Activated T-helper 2 cell treated with anti-CD3 and anti-CD28 coated beads, Interferon-gamma antibody, Interleukin-2, Interleukin-4, amounts not matched to agents 10 μg/mL and 5 μg/mL and 100 μg/mL, durations not matched to agents 14 hours and 24 hours and 36 hours (primary cell): ENCODE measurements at regions not wholly inside any gene's neighbourhood (a gene's known extent, or its start where the extent isn't known, plus 50 kb on each side); places are given as distances from the start of the nearest gene placed in this dataset.

Experiments used
- DNase-seq: peaks from one replicate; pipeline ENCODE4 v3.0.0; 2021; ENCODE audit warnings: low spot score
- H3K27ac Mint-ChIP-seq: one replicate; pipeline ENCODE4 v1.8.0; 2021; ENCODE audit warnings: mixed read lengths
- H3K27me3 Mint-ChIP-seq: one replicate; pipeline ENCODE4 v1.8.0; 2021; ENCODE audit warnings: low read depth, mixed read lengths
- H3K36me3 Mint-ChIP-seq: one replicate; pipeline ENCODE4 v1.8.0; 2021; ENCODE audit warnings: low read depth, mixed read lengths
- H3K4me1 Mint-ChIP-seq: one replicate; pipeline ENCODE4 v1.8.0; 2021; ENCODE audit warnings: low read depth, mixed read lengths
- H3K4me3 Mint-ChIP-seq: one replicate; pipeline ENCODE4 v1.8.0; 2021; ENCODE audit warnings: low read depth, mild to moderate bottlenecking, moderate library complexity, mixed read lengths
- H3K9me3 Mint-ChIP-seq: one replicate; pipeline ENCODE4 v1.8.0; 2021; ENCODE audit warnings: mixed read lengths
- intact Hi-C: fragments of 100-400 bp; cut with micrococcal nuclease; formaldehyde crosslinking; loops from one replicate; pipeline ENCODE4 v1.15.1; 2023

DNA sequence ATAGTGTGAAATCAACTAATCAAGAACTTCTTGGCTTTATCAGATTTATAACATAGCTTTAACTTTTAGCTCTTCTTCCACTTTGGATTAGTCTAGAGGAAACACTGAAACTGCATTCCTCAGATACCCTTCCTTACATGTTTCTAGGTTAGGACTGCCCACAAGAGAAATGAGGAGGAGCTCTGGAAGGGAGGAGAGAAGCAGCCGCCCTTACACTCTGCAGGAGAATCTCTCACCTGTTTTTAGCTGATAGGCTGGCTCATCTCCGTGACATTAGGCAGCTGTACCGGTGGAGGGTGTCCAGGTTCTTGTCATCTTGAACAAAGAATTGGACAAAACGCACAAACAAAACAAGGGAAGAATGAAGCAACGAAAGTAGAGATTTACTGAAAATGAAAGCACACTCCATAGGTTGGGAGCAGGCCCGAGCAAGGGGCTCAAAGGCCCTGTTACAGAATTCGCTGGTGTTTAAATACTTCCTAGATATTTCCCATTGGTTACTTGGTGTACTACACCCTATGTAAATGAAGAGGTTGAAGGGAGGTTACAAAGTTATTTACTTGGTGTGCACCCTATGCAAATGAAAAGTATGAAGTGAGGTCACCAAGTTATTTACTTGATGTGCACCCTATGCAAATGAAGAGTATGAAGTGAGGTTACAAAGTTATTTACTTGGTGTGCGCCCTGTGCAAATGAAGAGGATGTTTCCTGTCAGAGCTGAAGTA is 524.9 kb upstream of the CHRM3 start:
- H3K27ac Mint-ChIP-seq: no peak overlapping the region
- H3K4me3 Mint-ChIP-seq: no peak overlapping the region
- no peak for DNase-seq
- H3K27me3 Mint-ChIP-seq: no peaks in the 10 kb centered on the region
- intact Hi-C loops: no loop called here
- no peaks in the 10 kb centered on the region for H3K4me1 Mint-ChIP-seq
- H3K36me3 Mint-ChIP-seq: no peaks in the 10 kb centered on the region
- H3K9me3 Mint-ChIP-seq: peaks cover 12% of the 10 kb centered on the region

DNA sequence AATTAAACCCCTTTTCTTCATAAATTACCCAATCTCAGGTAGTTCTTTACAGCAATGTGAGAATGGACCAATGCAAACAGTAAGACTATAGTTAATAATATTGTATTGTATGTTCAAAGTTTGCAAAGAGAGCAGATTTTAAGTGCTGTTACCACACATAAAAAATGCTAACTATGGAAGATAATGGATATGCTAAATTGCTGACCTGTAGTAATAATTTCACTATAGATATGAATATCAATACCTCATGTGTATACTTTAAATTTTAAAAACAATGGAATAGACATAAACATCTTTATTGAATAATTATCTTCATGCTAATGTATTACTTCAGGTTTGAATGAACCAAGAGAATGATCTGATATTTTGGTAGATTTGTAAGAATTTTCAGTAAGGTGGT is 552.4 kb upstream of the CHRM3 start:
- no peaks in the 10 kb centered on the region for H3K36me3 Mint-ChIP-seq
- peaks cover 28% of the 10 kb centered on the region for H3K9me3 Mint-ChIP-seq
- no peaks in the 10 kb centered on the region for H3K27me3 Mint-ChIP-seq
- no peak overlapping the region for H3K4me3 Mint-ChIP-seq
- H3K27ac Mint-ChIP-seq: no peak overlapping the region
- no peak for DNase-seq
- H3K4me1 Mint-ChIP-seq: no peaks in the 10 kb centered on the region
- intact Hi-C loops: no loop called here

DNA sequence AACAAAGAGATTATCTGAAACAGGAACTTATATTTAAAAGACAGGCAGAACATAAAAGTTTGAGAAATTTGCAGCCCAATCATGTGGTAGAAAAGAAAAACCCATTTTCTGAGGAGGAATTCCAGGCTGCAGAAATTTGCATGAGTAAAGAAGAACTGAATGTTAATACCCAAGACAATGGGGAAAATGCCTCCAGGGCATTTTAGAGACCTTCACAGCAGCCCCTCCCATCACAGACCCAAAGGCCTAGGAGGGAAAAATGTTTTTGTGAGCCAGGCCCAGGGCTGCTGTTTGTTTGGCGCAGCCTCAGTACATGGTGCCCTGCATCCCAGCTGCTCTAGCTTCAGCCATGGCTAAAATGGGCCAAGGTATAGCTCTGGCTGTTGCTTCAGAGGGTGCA is 554.3 kb upstream of the CHRM3 start:
- intact Hi-C loops: no loop called here
- DNase-seq: no peak
- Mint-ChIP-seq H3K36me3 (no peaks in the 10 kb centered on the region), H3K9me3 (peaks cover 25% of the 10 kb centered on the region), H3K27ac (no peak overlapping the region), H3K27me3 (no peaks in the 10 kb centered on the region), H3K4me1 (no peaks in the 10 kb centered on the region), H3K4me3 (no peak overlapping the region)

DNA sequence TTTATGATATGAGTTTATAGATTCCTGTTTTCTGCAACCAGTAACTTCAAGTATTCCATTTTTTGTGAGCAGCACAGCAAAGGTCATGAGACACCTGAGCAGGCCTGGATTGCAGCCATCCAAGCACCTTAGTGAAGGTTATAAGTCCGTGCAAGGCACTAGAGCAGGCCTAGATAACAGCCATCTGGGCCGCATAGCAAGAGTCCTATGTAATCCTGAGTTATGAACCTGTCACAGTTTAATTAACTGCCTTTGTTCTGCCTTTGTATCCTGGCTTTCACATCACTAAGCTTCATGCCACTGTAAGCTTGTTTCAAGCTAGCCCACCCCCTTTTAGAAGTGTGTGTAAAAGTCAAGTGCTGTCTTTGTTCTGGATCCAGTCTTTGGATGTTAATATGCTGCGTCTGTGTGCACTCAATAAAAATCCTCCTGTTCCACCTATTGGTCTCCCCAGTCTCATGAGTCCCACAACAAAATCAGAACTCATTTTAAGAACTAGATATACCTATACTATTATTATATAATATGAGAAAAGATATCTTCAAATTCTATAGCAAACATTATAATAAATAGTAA is 556.2 kb upstream of the CHRM3 start:
- Mint-ChIP-seq H3K9me3 (peaks cover 25% of the 10 kb centered on the region), H3K27me3 (no peaks in the 10 kb centered on the region), H3K36me3 (no peaks in the 10 kb centered on the region), H3K4me3 (no peak overlapping the region), H3K4me1 (no peaks in the 10 kb centered on the region), H3K27ac (no peak overlapping the region)
- no peak for DNase-seq
- intact Hi-C loops: no loop called here

DNA sequence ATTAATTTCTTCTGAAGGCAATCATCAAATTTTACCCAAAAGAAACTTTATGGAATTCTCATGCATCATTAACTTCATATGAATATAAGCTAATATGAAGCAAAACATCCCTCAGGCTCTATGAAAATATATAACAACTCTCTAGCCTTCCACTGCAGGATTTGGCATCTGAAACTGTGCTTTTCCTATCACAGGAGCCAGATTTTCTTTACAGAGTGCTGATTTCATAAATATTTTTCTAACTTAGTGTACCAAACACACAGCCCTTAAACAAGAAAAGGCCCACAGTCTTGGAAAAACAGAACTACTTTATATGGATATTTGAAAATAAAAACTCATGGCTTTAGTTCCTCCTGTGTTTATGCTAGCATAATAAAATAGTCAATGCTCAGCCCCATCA is 559.5 kb upstream of the CHRM3 start:
- Mint-ChIP-seq H3K27me3 (no peaks in the 10 kb centered on the region), H3K9me3 (peaks cover 19% of the 10 kb centered on the region), H3K27ac (no peak overlapping the region), H3K36me3 (no peaks in the 10 kb centered on the region), H3K4me1 (no peaks in the 10 kb centered on the region), H3K4me3 (no peak overlapping the region)
- intact Hi-C loops: no loop called here
- DNase-seq: no peak

DNA sequence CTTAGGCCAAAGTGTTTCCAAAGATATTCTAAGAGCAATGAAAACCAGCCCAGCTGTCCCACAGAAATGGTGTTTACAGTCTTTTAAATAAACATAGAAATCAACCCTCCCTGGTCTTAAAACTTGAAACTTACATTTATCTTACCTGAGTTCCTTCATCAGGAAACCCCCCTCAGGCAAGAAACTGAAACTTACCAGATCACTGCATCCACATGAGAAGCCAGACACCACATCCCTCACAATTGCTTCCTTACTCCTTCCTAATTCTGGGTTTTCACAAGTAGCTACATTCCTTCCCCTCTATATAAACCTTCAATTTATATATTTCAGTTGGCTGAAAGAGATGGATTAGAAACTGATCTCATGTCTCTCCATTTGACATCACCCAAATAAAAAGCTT is 563.0 kb upstream of the CHRM3 start:
- DNase-seq: no peak
- H3K9me3 Mint-ChIP-seq: peaks cover 4% of the 10 kb centered on the region
- no peaks in the 10 kb centered on the region for H3K27me3 Mint-ChIP-seq
- H3K4me3 Mint-ChIP-seq: no peak overlapping the region
- H3K4me1 Mint-ChIP-seq: no peaks in the 10 kb centered on the region
- no peak overlapping the region for H3K27ac Mint-ChIP-seq
- H3K36me3 Mint-ChIP-seq: no peaks in the 10 kb centered on the region
- intact Hi-C loops: no loop called here

DNA sequence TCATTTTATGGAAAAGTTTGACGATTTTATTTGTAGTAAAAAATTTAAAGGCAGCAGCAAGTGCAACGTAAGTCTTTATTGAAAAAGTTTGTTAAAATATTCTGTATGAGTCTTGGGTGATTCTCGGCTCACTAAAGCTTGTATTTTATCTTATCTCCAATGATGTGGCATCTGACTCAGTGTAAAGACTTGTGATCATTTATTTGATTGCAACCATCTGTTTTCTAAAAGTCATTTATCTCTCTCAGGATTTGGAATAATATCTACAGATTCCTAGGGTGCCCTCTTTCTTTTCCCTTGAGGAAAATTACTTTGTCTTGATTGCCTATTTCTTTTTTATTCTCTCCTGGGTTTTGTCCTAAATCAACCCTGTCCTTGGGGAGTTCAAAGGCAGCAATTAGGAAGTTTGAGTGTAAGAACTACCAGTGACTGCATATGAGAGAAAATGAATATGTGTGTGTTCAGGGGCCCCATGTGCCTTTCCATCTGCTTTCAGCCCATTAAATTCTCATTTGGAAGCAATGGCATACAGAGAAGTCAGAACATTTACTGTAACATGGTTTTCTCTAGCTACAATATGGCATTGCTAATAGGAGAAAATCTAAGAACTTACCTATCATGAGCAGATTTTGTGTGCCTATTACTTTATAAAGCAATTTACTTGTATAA is 575.0 kb upstream of the CHRM3 start:
- H3K4me1 Mint-ChIP-seq: no peaks in the 10 kb centered on the region
- no peak overlapping the region for H3K4me3 Mint-ChIP-seq
- no peaks in the 10 kb centered on the region for H3K36me3 Mint-ChIP-seq
- no peak overlapping the region for H3K27ac Mint-ChIP-seq
- no peak for DNase-seq
- peaks cover 37% of the 10 kb centered on the region for H3K9me3 Mint-ChIP-seq
- intact Hi-C loops: no loop called here
- no peaks in the 10 kb centered on the region for H3K27me3 Mint-ChIP-seq

DNA sequence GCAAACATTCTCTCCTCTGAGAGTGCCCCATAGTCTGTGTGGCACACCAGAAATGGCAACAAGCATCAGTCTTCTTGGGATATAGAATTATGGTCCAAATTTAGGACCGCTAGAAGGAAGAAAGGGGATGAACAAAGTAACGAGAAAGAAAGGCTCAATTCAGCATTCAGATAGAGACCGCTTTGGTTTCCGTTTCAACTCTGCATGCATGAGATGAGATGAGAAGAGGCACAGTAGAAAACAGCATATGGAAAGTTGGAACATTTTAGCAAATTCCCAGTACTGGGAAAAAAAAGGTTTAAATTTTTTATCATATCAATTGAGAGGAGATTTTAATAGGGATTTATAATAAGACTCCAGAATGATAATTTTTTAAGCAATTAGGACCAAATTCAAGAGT is 595.5 kb upstream of the CHRM3 start:
- intact Hi-C loops: no loop called here
- Mint-ChIP-seq H3K4me1 (no peaks in the 10 kb centered on the region), H3K27me3 (no peaks in the 10 kb centered on the region), H3K36me3 (no peaks in the 10 kb centered on the region), H3K4me3 (no peak overlapping the region), H3K27ac (no peak overlapping the region), H3K9me3 (peaks cover 30% of the 10 kb centered on the region)
- DNase-seq: no peak

DNA sequence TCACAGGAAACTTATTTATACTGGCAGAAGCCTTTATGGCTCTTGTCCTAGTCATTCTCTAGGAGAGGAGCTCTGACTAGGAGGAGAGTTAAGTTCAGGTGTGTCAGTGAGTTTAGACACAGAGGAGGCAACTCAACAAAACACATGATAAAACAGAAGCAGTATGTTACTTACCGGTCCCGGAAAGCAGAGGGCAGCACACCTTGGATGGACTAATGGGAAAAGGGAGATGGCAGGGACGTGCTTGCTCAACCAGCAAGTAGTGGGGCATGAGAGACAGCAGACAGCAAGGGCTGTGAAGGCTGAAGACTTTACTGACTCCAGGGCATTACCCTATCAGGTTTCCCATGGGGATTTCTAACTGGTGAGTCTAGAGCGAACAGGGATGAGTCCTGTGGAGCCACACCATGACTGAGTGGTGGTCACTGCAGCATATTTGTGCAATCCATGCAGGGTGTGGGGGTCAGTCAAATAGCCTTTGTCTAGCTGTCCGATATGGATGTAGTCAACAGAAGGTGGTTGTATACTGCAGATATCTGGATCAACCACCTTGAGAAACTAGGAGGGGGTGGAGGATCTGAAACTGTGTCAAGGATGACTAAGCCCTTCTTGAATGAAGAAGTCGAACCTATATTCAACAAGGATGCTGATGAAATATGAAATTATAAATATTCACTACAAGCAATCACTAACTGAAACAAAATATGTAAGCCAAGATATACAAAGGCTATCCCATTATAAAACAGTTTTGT is 596.3 kb upstream of the CHRM3 start:
- peaks cover 32% of the 10 kb centered on the region for H3K9me3 Mint-ChIP-seq
- H3K4me1 Mint-ChIP-seq: no peaks in the 10 kb centered on the region
- no peak overlapping the region for H3K4me3 Mint-ChIP-seq
- no peak for DNase-seq
- H3K36me3 Mint-ChIP-seq: no peaks in the 10 kb centered on the region
- no peaks in the 10 kb centered on the region for H3K27me3 Mint-ChIP-seq
- H3K27ac Mint-ChIP-seq: no peak overlapping the region
- intact Hi-C loops: no loop called here

DNA sequence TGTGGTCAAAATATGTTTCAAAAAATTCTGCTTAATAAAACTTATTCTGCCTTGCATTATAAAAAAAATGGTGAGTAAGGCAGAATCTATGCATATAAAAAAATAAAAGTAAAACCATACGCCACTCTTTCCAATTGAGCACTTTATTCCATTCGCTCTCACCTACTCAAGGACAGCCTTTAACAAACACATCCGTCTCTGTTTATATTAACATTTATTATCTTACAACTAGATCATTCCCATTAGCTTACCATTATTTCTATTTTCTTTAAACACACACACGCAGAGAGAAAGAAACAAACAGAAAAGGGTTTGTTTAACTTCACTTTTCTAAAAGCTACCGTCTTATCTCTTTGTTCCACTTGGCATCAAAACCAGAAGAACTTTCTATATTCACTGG is 598.9 kb upstream of the CHRM3 start:
- intact Hi-C loops: no loop called here
- H3K9me3 Mint-ChIP-seq: peaks cover 31% of the 10 kb centered on the region
- no peaks in the 10 kb centered on the region for H3K27me3 Mint-ChIP-seq
- no peak for DNase-seq
- no peaks in the 10 kb centered on the region for H3K36me3 Mint-ChIP-seq
- H3K4me3 Mint-ChIP-seq: no peak overlapping the region
- H3K4me1 Mint-ChIP-seq: no peaks in the 10 kb centered on the region
- H3K27ac Mint-ChIP-seq: no peak overlapping the region

DNA sequence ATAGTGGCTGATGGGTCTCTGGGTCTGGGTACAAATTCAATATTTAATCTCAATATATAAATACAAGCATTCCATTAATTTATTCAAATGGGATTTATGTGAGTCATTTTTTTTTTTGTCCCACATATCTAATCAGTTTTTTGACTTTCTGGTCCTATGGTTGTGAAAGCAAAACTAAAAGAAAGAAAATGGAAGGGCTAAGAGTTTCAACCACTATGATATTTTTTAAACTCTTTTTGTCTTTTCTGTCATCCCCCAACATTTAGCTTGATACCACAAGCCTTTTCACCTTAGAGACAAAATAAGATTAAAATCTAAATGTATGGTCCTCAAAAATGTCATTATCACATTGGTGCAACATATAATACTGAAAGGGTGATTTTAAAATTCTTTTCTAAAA is 602.7 kb upstream of the CHRM3 start:
- peaks cover 35% of the 10 kb centered on the region for H3K9me3 Mint-ChIP-seq
- H3K27ac Mint-ChIP-seq: no peak overlapping the region
- DNase-seq: no peak
- no peak overlapping the region for H3K4me3 Mint-ChIP-seq
- H3K4me1 Mint-ChIP-seq: no peaks in the 10 kb centered on the region
- H3K36me3 Mint-ChIP-seq: no peaks in the 10 kb centered on the region
- no peaks in the 10 kb centered on the region for H3K27me3 Mint-ChIP-seq
- intact Hi-C loops: no loop called here

DNA sequence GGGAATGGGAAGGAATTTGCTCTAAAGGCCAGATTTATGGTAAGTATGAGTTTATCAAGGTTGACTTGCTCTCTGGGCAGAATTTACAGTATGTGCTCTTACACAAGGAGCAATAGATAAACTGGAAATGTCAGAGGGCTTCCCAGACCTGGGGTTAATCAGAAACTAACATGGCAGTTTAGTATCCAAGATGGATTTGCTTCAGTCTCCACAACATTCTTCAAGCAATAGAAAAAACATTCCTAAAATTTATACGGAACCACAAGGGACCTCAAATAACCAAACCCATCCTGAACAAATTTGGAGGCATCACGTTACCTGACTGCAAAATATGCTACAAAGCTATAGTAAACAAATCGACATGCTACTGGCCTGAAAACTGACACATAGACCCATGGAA is 606.7 kb upstream of the CHRM3 start:
- no peak overlapping the region for H3K4me3 Mint-ChIP-seq
- H3K27me3 Mint-ChIP-seq: no peaks in the 10 kb centered on the region
- no peaks in the 10 kb centered on the region for H3K36me3 Mint-ChIP-seq
- no peak for DNase-seq
- H3K4me1 Mint-ChIP-seq: no peaks in the 10 kb centered on the region
- H3K27ac Mint-ChIP-seq: no peak overlapping the region
- intact Hi-C loops: no loop called here
- H3K9me3 Mint-ChIP-seq: peaks cover 33% of the 10 kb centered on the region

DNA sequence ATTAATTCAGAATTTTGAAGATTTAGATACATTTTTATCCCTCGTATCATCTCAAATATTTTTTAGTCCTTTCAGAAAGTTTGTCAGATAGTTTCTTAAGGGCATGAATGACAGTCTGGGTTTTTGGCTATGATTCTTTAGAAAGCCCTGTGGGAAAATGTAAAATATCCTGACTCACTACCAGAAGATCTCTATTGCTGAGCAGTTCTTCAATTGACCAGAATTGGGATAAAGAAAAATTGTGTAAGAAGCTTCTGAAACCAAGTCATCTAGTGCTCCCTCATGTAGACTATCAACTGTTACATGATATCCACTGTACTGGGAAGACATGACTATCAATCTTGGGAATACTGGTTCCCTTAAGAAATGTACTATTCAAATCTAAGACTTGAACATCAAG is 608.3 kb upstream of the CHRM3 start:
- no peak overlapping the region for H3K27ac Mint-ChIP-seq
- DNase-seq: no peak
- H3K4me1 Mint-ChIP-seq: no peaks in the 10 kb centered on the region
- intact Hi-C loops: no loop called here
- H3K4me3 Mint-ChIP-seq: no peak overlapping the region
- H3K36me3 Mint-ChIP-seq: no peaks in the 10 kb centered on the region
- H3K27me3 Mint-ChIP-seq: no peaks in the 10 kb centered on the region
- peaks cover 32% of the 10 kb centered on the region for H3K9me3 Mint-ChIP-seq
